ENCODE measurements at regions not wholly inside any gene's neighbourhood (a gene's known extent, or its start where the extent isn't known, plus 50 kb on each side); places are given as distances from the start of the nearest gene placed in this dataset.
A peak's percentile ranks its signal among the peaks of the same experiment; 100 is the strongest.

- TF ChIP-seq TCF7L2 (IDR thresholded peaks at IDR 0.05; ENCODE audit: borderline replicate concordance, extremely low read depth, insufficient read depth, insufficient read length) (no peak), CBX3 (IDR thresholded peaks at IDR 0.05; ENCODE audit: low read depth) (no peak), EGR1 (IDR thresholded peaks at IDR 0.05; ENCODE audit: low read depth) (no peak), EZH2 (IDR thresholded peaks at IDR 0.05) (no peak), POLR2A (IDR thresholded peaks at IDR 0.05; ENCODE audit: borderline replicate concordance, extremely low read depth, insufficient read depth, insufficient read length) (no peak), MAX (IDR thresholded peaks at IDR 0.05) (no peak), YY1 (IDR thresholded peaks at IDR 0.05; ENCODE audit: extremely low read depth, insufficient replicate concordance, low read depth, low read length) (no peak)
Observed at GRCh38 chr18:54775686-54776085, 52.6 kb upstream of the RAB27B start (continued).

GRCh38 chr18:54776282-54776977, 51.8 kb upstream of the RAB27B start:
- ChIA-PET RAD21 (ENCODE audit: low non-redundant PET in 1 of 2, low total read pairs in 2 of 2, uncharacterized antibody in 2 of 2, unreplicated experiment in 2 of 2) (no interaction called here), POLR2A (no interaction called here), CTCF (no interaction called here)
- Histone ChIP-seq H3K4me1 (ENCODE audit: control insufficient read depth in 1 of 2, insufficient read depth in 2 of 2, low read length in 2 of 2) (peaks cover 16 to 38% of the 10 kb centered on the region in 2 experiments), H3K4me3 (replicated peaks in 1 of 2; ENCODE audit: low read depth in 1 of 2, low read length in 2 of 2) (peak overlapping the region in 1 of 2 experiments; percentile 25; a peak in 2 of 4 replicates), H3K79me2 (ENCODE audit: insufficient read depth, low read length) (no peaks in the 10 kb centered on the region), H3K4me2 (ENCODE audit: low read length) (peak overlapping the region; percentile 65), H3K27me3 (ENCODE audit: insufficient read depth, low read length) (no peaks in the 10 kb centered on the region), H3K9ac (ENCODE audit: low read length) (peak overlapping the region; percentile 51), H2AFZ (ENCODE audit: low read depth, low read length, poor library complexity, severe bottlenecking) (peak overlapping the region; percentile 8), H3K9me2 (ENCODE audit: insufficient read depth) (no peaks in the 10 kb centered on the region), H3K36me3 (ENCODE audit: control insufficient read depth in 1 of 2, insufficient read depth in 2 of 2, low read length in 2 of 2) (no peaks in the 10 kb centered on the region), H3K9me3 (ENCODE audit: control insufficient read depth in 1 of 2, insufficient read depth in 1 of 2, low read depth in 1 of 2, low read length in 2 of 2) (no peaks in the 10 kb centered on the region), H3K27ac (ENCODE audit: low read depth, low read length) (peak overlapping the region; percentile 69), H4K20me1 (ENCODE audit: insufficient read depth) (no peaks in the 10 kb centered on the region)
- intact Hi-C loops (cut with micrococcal nuclease) = loop anchor here (2.0 to 5.0 kb wide), 3 partner anchors 52 to 186 kb away; partner anchors contain the start of gene RAB27B
- BruUV-seq (replicated peaks) = no TSS peak
- peak; percentile 95 for DNase-seq (ENCODE audit: low read depth, low spot score)
- ATAC-seq = peak; percentile 90
- TF ChIP-seq SP1 (IDR thresholded peaks at IDR 0.05; ENCODE audit: low read depth) (peak; percentile 93), FOSL1 (IDR thresholded peaks at IDR 0.05; ENCODE audit: low read depth) (peak; percentile 97), ZNF274 (IDR thresholded peaks at IDR 0.05; ENCODE audit: low read depth, low read length) (no peak), ZBTB33 (IDR thresholded peaks at IDR 0.05; ENCODE audit: extremely low read depth, insufficient replicate concordance, low read length) (peak; percentile 42), SRF (IDR thresholded peaks at IDR 0.05; ENCODE audit: low read depth) (peak; percentile 71), RAD21 (IDR thresholded peaks at IDR 0.05; ENCODE audit: low read depth) (no peak), CBX3 (IDR thresholded peaks at IDR 0.05; ENCODE audit: low read depth) (peak; percentile 87), YY1 (IDR thresholded peaks at IDR 0.05; ENCODE audit: extremely low read depth, insufficient replicate concordance, low read depth, low read length) (peak; percentile 51), EGR1 (IDR thresholded peaks at IDR 0.05; ENCODE audit: low read depth) (0 out of 2 replicates have a peak, but pooled peaks have one; percentile 34), EZH2 (IDR thresholded peaks at IDR 0.05) (no peak), JUND (IDR thresholded peaks at IDR 0.05) (peak; percentile 98), POLR2A (IDR thresholded peaks at IDR 0.05; ENCODE audit: borderline replicate concordance, extremely low read depth, insufficient read depth, insufficient read length) (no peak), POLR2AphosphoS5 (IDR thresholded peaks at IDR 0.05; ENCODE audit: low read depth, low read length) (peak; percentile 31; the same call in 1 of the 2 replicates), CEBPB (IDR thresholded peaks at IDR 0.05; ENCODE audit: low read depth) (peak; percentile 99), TCF7L2 (IDR thresholded peaks at IDR 0.05; ENCODE audit: borderline replicate concordance, extremely low read depth, insufficient read depth, insufficient read length) (peak; percentile 33), MAX (IDR thresholded peaks at IDR 0.05) (peak; percentile 59), REST (IDR thresholded peaks at IDR 0.05; ENCODE audit: low read depth) (no peak), ELF1 (IDR thresholded peaks at IDR 0.05; ENCODE audit: borderline replicate concordance, low read depth) (no peak; the same call in 1 of the 2 replicates)

Measured in HCT116 (cell line).